Left ventricle myocardium inferior (tissue), 1 donor: ENCODE measurements at regions not wholly inside any gene's neighbourhood (a gene's known extent, or its start where the extent isn't known, plus 50 kb on each side); places are given as distances from the start of the nearest gene placed in this dataset.

Source experiments
- DNase-seq: peaks from one replicate; pipeline ENCODE4 v3.0.0-alpha.2; 2020
- H3K27ac ChIP-seq: fragments of 200-600 bp; replicated peaks from 2 replicates; pipeline ENCODE4 v1.8.0; 2021
- H3K27me3 ChIP-seq: fragments of 200-600 bp; 2 replicates; pipeline ENCODE4 v1.8.0; 2021; ENCODE audit warnings: low read depth
- H3K36me3 ChIP-seq: fragments of 200-600 bp; 2 replicates; pipeline ENCODE4 v1.8.0; 2021
- H3K4me1 ChIP-seq: fragments of 200-600 bp; 2 replicates; pipeline ENCODE4 v1.8.0; 2021
- H3K4me3 ChIP-seq: fragments of 200-600 bp; 2 replicates; pipeline ENCODE4 v1.8.0; 2021; ENCODE audit warnings: mild to moderate bottlenecking, moderate library complexity
- H3K9me3 ChIP-seq: fragments of 200-600 bp; replicated peaks from 2 replicates; pipeline ENCODE4 v1.8.0; 2021
- CTCF ChIP-seq: fragments of 200-600 bp; IDR thresholded peaks from 2 replicates; pipeline ENCODE4 v1.8.0; 2021; ENCODE audit warnings: antibody characterized with exemption, mild to moderate bottlenecking, borderline replicate concordance
- intact Hi-C: fragments of 100-400 bp; cut with micrococcal nuclease; formaldehyde crosslinking; loops from one replicate; pipeline ENCODE4 v1.11.0; 2022
- donor health status: DM: no; HTN: yes; CAD: no; lungs with severe emphysema.

DNA sequence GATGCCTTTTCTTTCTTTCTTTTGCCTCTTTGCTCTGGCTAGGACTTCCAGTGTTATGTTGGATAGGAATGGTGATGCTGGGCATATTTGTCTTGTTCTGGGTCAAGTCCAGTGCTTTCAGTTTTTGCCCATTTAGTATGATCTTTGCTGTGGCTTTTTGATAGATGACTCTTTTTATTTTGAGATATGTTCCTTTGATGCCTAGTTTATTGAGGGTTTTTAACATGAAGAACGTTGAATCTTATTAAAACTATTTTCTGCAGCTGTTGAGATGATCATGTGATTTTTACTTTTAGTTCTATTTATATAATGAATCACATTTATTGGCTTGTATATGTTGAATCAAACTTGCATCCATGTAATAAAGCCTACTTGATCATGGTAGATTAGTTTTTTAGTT, 363.8 kb upstream of the RASGRP1 start:
- Histone ChIP-seq H3K9me3 (peaks cover 7% of the 10 kb centered on the region), H3K27ac (no peak overlapping the region), H3K36me3 (no peaks in the 10 kb centered on the region), H3K27me3 (no peaks in the 10 kb centered on the region), H3K4me1 (no peaks in the 10 kb centered on the region), H3K4me3 (no peak overlapping the region)
- no peak for TF ChIP-seq CTCF
- DNase-seq = no peak
- intact Hi-C loops = no loop called here

DNA sequence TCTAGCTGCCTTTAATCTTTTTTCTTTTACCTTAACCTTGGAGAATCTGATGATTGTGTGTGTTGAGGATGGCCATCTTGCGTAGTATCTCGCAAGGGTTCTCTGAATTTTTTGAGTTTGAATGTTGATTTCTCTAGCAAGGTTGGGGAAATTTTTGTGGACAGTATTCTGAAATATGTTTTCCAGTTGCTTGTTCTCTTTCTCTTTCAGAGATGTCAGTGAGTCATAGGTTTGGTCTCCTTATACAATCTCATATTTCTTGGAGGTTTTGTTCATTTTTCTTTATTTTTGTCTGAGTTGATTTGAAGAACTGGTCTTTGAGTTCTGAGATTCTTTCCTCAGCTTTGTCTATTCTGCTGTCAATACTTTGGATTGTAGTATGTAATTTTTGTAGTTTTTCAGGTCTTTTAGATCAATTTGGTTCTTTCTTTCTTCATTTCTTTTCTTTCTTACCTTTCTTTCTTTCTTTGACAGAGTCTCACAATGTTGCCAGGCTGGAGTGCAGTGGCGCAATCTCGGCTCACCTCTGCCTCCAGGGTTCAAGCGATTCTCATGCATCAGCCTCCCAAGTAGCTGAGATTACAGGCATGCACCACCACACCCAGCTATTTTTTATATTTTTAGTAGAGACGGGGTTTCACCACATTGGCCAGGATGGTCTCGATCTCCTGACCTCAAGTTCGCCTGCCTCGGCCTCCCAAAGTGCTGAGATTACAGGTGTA, 366.4 kb upstream of the RASGRP1 start:
- DNase-seq = no peak
- no peaks in the 10 kb centered on the region for H3K36me3 ChIP-seq
- H3K4me1 ChIP-seq = no peaks in the 10 kb centered on the region
- H3K27ac ChIP-seq = no peak overlapping the region
- H3K27me3 ChIP-seq = no peaks in the 10 kb centered on the region
- TF ChIP-seq CTCF = no peak
- H3K9me3 ChIP-seq = peaks cover 13% of the 10 kb centered on the region
- intact Hi-C loops = no loop called here
- H3K4me3 ChIP-seq = no peak overlapping the region

DNA sequence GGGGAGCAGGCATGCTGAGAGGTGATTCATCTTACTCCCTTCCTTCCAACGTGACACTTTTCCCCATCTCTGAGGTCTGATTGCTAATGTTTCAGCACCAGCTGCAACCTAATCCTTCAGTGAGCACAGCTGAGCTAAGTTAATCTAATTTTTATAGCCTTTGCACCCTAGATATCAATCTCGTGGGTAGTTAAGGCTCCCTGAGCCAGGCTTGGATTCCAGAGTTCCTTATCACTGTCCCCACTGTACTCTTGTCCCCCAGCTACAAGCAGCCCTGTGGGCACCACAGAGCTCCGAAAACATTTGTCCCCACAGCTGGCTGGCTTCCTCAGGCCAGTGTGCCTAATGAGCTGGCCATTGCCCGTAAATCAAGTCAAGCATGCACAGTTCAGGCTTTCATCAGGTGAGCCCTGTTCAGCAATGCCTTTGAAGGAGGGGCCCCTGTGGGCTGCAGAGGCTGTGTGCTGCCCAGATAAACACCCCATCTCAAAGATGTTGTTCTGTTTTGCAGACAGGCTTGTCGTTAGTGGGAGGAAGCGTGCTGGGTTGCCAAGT, 376.9 kb upstream of the RASGRP1 start:
- no peak overlapping the region for H3K4me3 ChIP-seq
- no peak overlapping the region for H3K27ac ChIP-seq
- peaks cover 4% of the 10 kb centered on the region for H3K27me3 ChIP-seq
- TF ChIP-seq CTCF = no peak
- intact Hi-C loops = no loop called here
- no peaks in the 10 kb centered on the region for H3K9me3 ChIP-seq
- no peak for DNase-seq
- H3K36me3 ChIP-seq = no peaks in the 10 kb centered on the region
- H3K4me1 ChIP-seq = no peaks in the 10 kb centered on the region

GRCh38 chr15:38944536-38944935, 379.9 kb upstream of the RASGRP1 start:
- H3K36me3 ChIP-seq = no peaks in the 10 kb centered on the region
- intact Hi-C loops = no loop called here
- peaks cover 4% of the 10 kb centered on the region for H3K27me3 ChIP-seq
- H3K9me3 ChIP-seq = no peaks in the 10 kb centered on the region
- H3K27ac ChIP-seq = no peak overlapping the region
- H3K4me3 ChIP-seq = no peak overlapping the region
- TF ChIP-seq CTCF = no peak
- no peak for DNase-seq
- H3K4me1 ChIP-seq = no peaks in the 10 kb centered on the region

DNA sequence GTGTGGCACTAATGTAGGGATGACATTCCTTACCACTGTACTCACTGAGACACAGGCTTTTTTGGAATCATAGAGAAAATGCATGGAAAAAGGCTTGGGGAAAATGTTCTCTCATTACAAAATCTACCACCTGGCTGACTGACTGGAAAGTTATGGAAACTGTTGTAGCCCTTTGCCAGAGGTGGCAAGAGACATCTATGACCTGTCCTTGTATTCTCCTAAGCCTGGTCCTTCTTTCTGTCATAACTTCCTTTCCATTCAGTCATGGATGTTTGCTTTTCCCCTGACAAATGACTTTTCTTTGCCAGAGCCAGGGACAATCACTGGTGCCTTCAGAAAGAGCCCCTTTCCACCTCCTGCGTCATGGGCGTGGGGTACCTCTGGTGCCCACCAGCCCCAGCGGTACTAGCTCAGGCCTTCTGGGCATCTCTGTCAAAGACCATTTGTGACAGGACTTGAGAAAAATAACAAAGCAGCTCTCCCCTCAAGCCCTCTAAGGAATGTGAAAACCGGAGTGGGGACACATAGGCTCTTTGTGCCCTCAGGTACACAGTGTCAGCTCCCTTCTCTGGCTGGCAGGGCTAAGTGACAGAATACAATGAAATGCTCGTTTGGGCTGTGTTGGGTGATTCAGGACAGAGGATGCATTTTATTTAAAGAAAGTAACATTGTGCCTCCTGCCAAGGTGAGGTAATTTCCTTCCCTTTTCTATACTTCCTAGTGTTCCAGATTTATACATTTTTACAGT, 381.1 kb upstream of the RASGRP1 start:
- intact Hi-C loops = no loop called here

More for the DNA sequence above, 381.1 kb upstream of the RASGRP1 start:
- Histone ChIP-seq H3K36me3 (no peaks in the 10 kb centered on the region), H3K27me3 (peaks cover 4% of the 10 kb centered on the region), H3K27ac (no peak overlapping the region), H3K4me1 (no peaks in the 10 kb centered on the region), H3K9me3 (no peaks in the 10 kb centered on the region), H3K4me3 (no peak overlapping the region)
- DNase-seq = no peak
- no peak for TF ChIP-seq CTCF
